Stimulated activated CD8-positive, alpha-beta memory T cell treated with anti-CD3 and anti-CD28 coated beads, Interleukin-15, amount 100 ng/mL, for 4 hours (primary cell): ENCODE measurements at regions not wholly inside any gene's neighbourhood (a gene's known extent, or its start where the extent isn't known, plus 50 kb on each side); places are given as distances from the start of the nearest gene placed in this dataset.

ENCODE experiments used
- DNase-seq, 2 donors: peaks; one replicate each; pipeline ENCODE4 v3.0.0-alpha.2; 2020; ENCODE audit warnings: low read depth in 2 of 2

- no peak for DNase-seq
Observed at GRCh38 chr11:134480136-134480712, 68.2 kb upstream of the B3GAT1 start.

GRCh38 chr11:134479206-134480135, 67.4 kb upstream of the B3GAT1 start:
- DNase-seq: no peak

DNA sequence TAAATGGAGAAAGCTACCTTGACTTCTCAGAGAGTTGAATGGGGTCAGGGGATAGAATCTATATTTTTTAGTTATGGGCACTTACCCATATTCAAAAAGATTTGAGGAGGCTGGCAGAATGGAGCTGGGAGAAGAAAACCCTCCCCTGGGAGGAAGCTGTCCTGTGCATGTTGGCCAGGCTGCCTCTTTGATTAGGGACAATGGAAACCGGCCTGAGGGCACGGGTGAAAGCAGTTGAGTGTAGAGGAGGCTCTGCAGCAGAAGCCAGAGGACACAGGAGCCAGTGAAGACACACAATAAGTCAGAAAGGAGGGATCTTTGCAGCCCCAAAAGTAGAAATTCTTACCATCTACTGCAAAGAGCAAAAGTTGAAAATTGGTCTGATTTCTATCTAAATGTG, 66.6 kb upstream of the B3GAT1 start:
- no peak for DNase-seq

- no peak for DNase-seq
Observed at GRCh38 chr11:134478176-134478575, 66.1 kb upstream of the B3GAT1 start.

- no peak for DNase-seq
Observed at GRCh38 chr11:134477486-134477885, 65.4 kb upstream of the B3GAT1 start.

GRCh38 chr11:134476435-134477021, 64.5 kb upstream of the B3GAT1 start:
- no peak for DNase-seq

- DNase-seq: no peak
Observed at GRCh38 chr11:134475951-134476350, 63.9 kb upstream of the B3GAT1 start.

- no peak for DNase-seq
Observed at GRCh38 chr11:134474942-134475341, 62.9 kb upstream of the B3GAT1 start.

- DNase-seq: no peak
Observed at GRCh38 chr11:134474070-134474860, 62.2 kb upstream of the B3GAT1 start.

GRCh38 chr11:134471716-134472455, 59.8 kb upstream of the B3GAT1 start:
- no peak for DNase-seq

DNA sequence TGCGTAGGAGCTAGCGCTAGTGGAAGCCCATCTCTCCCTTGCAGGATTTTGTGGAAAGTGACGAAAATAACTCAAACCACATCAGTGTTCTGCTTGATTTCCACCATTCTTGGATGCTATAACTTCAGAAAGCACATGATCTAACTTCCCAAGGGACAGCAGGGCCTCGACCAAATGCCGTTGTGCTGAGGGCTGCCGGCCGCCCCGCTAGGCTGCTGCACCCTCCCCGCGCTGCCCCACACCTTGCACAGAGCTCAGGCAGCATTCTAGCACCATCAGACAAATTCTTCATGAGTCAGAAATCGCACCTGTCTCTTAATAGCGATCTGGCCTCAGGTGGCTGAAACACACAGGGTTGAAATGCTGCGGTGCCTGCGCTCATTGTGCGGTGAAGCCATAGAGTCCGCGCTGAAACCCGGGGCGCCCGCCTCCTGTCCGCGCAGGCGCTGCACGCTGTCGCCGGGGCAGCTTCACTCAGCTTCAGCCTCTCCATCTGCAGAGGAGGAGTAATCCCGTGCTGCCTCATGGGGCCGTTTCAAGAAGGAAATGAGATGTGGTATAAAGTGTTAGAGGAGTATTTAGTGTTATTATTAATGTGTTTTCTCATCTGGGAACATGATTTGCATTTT, 59.2 kb upstream of the B3GAT1 start:
- no peak for DNase-seq

- no peak for DNase-seq
Observed at GRCh38 chr11:134470238-134470637, 58.2 kb upstream of the B3GAT1 start.

DNA sequence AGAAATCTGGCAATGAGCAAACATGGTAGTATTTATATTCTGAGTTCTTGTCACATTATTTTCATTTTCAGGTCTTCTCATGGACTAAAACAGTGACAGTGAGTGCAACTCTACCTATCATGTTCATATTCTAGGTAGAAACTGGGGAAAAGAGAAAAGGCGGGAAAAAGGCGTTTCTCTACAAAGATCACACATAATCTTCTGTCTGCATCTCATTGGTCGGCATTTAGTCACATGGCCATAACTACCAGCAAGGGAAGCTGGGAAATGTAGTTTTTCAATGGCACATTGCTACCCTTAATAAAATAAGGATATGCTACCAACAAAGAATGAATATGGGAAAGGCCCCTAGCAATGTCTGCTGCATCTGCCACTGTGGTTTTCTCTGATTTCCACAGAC, 57.6 kb upstream of the B3GAT1 start:
- DNase-seq: no peak

DNA sequence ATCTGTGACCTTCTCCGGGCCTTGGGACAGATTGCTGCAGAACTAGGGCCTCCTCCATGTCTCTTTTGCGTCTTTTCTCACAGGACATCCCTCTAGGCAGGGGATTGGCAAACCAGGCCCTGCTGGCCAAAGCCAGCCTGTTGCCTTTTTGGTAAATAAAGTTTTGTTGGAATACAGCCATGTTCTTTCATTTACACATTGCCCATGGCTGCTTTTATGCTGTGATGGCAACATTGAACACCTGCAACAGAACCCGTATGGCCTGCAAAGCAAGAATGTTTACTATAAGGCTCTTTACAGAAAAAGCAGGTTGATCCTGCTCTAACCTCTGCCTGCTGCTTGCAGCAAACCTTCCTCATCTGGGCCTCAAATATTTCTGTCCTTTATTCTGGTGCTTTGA, 56.8 kb upstream of the B3GAT1 start:
- no peak for DNase-seq

GRCh38 chr11:134468081-134468668, 56.1 kb upstream of the B3GAT1 start:
- no peak for DNase-seq

DNA sequence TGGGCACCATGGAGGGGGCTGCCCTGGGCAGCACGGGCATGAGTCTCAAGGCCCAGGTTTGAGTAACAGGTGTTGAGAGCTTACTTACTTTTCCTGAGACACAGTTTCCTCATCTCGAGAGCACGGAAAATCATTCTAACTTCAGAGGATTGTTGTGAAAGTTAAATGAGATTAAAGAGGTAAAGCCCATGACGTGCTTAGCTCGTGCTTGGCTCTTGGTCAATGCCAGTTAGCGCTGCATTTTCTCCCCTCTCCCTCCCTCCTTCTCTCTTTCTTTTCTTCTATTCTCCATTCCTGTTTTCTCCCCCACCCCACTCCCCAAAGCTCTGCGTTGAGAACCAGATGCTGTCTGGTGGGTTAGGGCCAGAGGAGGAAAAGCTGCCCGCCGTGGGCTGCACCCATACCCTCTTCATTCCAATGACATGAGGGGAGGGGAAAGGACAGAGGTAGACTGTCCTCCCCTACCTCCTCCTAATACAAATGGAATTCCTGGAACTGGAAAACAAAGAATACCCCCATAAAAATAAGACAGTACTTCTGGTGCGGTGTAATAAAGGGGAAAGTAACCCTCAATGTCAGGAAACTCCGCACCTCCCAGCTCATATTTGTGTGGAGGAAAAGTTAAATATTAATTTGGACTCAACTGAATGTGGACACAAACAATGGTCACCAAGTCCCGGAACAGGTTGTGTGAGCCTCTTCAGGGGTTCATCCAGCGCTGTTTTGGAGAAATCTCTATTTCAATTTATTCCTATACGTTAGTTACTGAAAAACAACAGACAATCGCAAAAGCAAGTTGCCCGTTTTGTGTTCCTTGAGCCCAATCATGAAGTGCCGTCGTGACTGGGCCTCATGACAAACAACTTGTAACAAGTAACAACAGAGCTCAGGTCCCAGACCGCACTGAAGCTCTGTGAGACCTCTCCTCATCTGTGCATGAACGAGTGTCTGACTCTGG, 54.8 kb upstream of the B3GAT1 start:
- no peak for DNase-seq

GRCh38 chr11:134466156-134466555, 54.1 kb upstream of the B3GAT1 start:
- DNase-seq: no peak

DNA sequence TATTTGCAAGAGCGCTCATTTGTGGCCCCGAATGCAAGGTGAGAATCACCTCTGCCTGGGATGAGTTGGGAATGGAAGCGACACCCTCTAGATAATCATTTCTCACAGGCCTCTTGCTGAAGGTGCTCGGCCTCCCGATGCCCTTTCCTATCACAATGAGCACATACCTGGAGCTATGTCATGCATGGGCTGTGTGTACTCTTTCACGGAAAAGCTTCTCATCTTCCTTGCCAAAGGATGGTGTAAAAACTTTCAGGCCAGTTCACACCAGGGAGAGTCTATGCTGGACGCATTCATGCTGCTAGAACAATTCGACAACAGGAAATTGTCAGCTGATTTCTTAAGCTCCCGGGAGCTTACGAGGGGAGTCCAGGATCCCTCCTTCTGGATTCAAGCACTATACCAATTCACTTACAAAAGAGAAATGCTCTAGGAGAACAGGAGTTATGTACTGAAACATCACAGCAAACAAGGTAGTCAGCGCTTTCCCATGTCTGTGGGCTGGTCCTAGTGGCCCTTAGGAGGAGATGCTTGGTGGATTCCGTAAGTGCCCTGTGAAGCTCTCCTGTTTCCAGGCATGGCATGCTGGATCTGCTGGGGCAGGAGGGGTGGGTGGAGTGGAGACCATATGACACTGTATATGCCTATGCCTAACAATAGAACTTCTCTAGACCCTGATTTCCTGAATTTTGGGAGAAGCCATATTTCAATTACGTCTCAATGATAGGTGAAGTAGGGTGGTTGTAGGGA, 53.1 kb upstream of the B3GAT1 start:
- no peak for DNase-seq

- DNase-seq: no peak
Observed at GRCh38 chr11:134464196-134464595, 52.2 kb upstream of the B3GAT1 start.
